ENCODE measurements at regions not wholly inside any gene's neighbourhood (a gene's known extent, or its start where the extent isn't known, plus 50 kb on each side); places are given as distances from the start of the nearest gene placed in this dataset.

GRCh38 chr5:166486348-166486747, 1805.1 kb upstream of the WWC1 start:
- H3K4me3 ChIP-seq: no peak overlapping the region
- H3K27ac ChIP-seq: no peak overlapping the region
- no peak for TF ChIP-seq CTCF (IDR thresholded peaks at IDR 0.05)
- no peaks in the 10 kb centered on the region for H3K36me3 ChIP-seq
- no peak for DNase-seq
- H3K27me3 ChIP-seq: no peaks in the 10 kb centered on the region
- intact Hi-C loops (cut with DNase I; ENCODE audit: low total_unique reads): no loop called here
- peaks cover 0 to 10% (median 0%) of the 10 kb centered on the region in 3 donors for H3K9me3 ChIP-seq
- H3K4me1 ChIP-seq: no peaks in the 10 kb centered on the region

DNA sequence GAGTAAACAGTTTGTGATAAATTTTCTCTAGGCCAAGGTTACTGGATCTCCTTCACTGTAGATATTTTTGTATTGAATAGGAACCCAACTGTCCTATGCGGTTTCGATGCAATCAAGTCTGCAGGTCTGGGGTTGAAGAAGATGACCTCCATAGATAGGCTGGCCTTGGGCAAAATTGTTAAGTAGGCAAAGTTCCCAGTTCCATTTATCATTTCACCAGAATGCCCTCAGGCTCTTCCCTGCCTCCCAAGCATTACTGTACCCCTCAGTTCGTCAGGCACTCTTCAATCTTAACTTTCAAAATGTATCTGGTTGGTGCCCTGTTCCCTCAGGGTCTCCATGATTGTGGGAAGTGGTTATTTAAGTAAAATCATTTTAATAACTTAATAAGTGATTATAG, 1802.9 kb upstream of the WWC1 start:
- H3K4me1 ChIP-seq: no peaks in the 10 kb centered on the region
- TF ChIP-seq CTCF (IDR thresholded peaks at IDR 0.05): no peak

GRCh38 chr5:166493040-166493439, 1798.4 kb upstream of the WWC1 start:
- no peak overlapping the region for H3K27ac ChIP-seq
- H3K4me1 ChIP-seq: no peaks in the 10 kb centered on the region
- no peak for TF ChIP-seq CTCF (IDR thresholded peaks at IDR 0.05)
- no peaks in the 10 kb centered on the region for H3K9me3 ChIP-seq
- H3K36me3 ChIP-seq: no peaks in the 10 kb centered on the region
- no peak overlapping the region for H3K4me3 ChIP-seq
- DNase-seq: no peak
- intact Hi-C loops (cut with DNase I; ENCODE audit: low total_unique reads): no loop called here
- H3K27me3 ChIP-seq: no peaks in the 10 kb centered on the region

More for the DNA sequence above, 1802.9 kb upstream of the WWC1 start:
- no peak overlapping the region for H3K27ac ChIP-seq
- H3K9me3 ChIP-seq: no peaks in the 10 kb centered on the region
- no peaks in the 10 kb centered on the region for H3K36me3 ChIP-seq
- no peak overlapping the region for H3K4me3 ChIP-seq
- intact Hi-C loops (cut with DNase I; ENCODE audit: low total_unique reads): no loop called here
- DNase-seq: no peak
- H3K27me3 ChIP-seq: no peaks in the 10 kb centered on the region

DNA sequence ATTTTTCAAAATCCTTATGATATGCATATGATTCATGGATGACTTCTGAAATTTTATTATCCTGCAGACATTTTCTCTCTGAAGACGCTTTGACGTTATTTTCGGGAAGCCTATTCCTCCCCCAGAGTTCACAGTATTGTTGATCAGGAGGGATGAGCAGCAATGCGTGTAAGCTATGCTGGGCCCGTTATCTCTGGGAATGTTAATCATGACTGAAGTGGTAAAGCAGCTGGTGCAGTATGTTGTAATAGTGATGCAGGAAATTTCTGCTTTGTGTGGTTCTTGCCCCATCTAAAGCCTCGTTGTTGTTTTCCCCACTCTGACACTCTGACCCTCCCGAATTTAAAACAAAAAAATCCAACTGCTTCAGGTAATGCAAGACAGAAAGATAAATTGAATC, 1797.8 kb upstream of the WWC1 start:
- Histone ChIP-seq H3K36me3 (no peaks in the 10 kb centered on the region), H3K27ac (no peak overlapping the region), H3K27me3 (no peaks in the 10 kb centered on the region), H3K4me1 (no peaks in the 10 kb centered on the region), H3K4me3 (no peak overlapping the region), H3K9me3 (no peaks in the 10 kb centered on the region)
- DNase-seq: no peak
- no peak for TF ChIP-seq CTCF (IDR thresholded peaks at IDR 0.05)
- intact Hi-C loops (cut with DNase I; ENCODE audit: low total_unique reads): no loop called here

DNA sequence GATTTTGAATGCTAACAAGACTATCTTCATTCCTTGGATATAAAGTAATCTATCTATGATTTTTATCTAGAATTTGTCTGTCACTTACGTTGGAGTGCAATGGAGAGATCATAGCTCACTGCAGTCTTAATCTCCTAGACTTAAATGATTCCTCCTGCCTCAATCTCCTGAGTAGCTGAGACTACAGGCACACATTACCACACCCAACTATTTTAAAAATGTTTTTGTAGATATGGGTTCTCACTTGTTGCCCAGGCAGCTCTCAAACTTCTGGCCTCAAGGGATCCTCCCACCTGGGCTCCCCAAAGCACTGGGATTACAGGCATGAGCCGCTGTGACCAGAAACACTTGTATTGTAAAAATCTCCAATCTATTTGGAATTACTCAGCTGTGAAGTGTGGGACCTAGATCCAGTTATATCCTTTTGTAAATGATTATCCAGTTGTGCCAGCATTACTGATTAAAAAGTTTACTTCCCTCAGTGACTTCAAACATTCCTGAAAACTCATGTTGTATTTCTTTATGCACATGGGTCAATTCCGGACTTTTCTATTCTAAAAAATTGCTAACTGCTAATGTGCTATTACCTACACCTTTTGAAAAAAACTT, 1793.8 kb upstream of the WWC1 start:
- TF ChIP-seq CTCF (IDR thresholded peaks at IDR 0.05): no peak
- H3K4me1 ChIP-seq: no peaks in the 10 kb centered on the region
- no peaks in the 10 kb centered on the region for H3K27me3 ChIP-seq
- H3K36me3 ChIP-seq: no peaks in the 10 kb centered on the region
- H3K9me3 ChIP-seq: no peaks in the 10 kb centered on the region
- no peak overlapping the region for H3K27ac ChIP-seq
- no peak overlapping the region for H3K4me3 ChIP-seq
- intact Hi-C loops (cut with DNase I; ENCODE audit: low total_unique reads): no loop called here
- no peak for DNase-seq

Measured in tibial artery (tissue), 4 donors.